HL-60 (cell line): ENCODE measurements at regions not wholly inside any gene's neighbourhood (a gene's known extent, or its start where the extent isn't known, plus 50 kb on each side); places are given as distances from the start of the nearest gene placed in this dataset.

ENCODE experiments used
- CTCF ChIP-seq: IDR thresholded peaks from one replicate; pipeline ENCODE4 v1.5.1; 2011; ENCODE audit warnings: low read length, control low read depth, inconsistent platforms; ENCODE audit not compliant: insufficient read depth
- GABPA ChIP-seq: IDR thresholded peaks from 2 replicates; pipeline ENCODE4 v1.6.1; 2012; ENCODE audit warnings: low read depth
- POLR2AphosphoS5 ChIP-seq: IDR thresholded peaks from 2 replicates; pipeline ENCODE4 v1.6.1; 2012; ENCODE audit warnings: low read depth
- SPI1 ChIP-seq: IDR thresholded peaks from 2 replicates; pipeline ENCODE4 v1.6.1; 2012; ENCODE audit warnings: low read depth, mild to moderate bottlenecking, borderline replicate concordance

- TF ChIP-seq CTCF: no peak
- no peak for TF ChIP-seq POLR2AphosphoS5
- no peak for TF ChIP-seq SPI1
- no peak for TF ChIP-seq GABPA
Measured at GRCh38 chr10:46227571-46227935, 59.2 kb upstream of the ANTXRL start.
